Adrenal gland (tissue), 9 donors: ENCODE measurements at regions not wholly inside any gene's neighbourhood (a gene's known extent, or its start where the extent isn't known, plus 50 kb on each side); places are given as distances from the start of the nearest gene placed in this dataset.

Experiments
- DNase-seq, 7 donors: peaks; one replicate each; pipeline ENCODE4 v3.0.0-alpha.2; 2019 to 2020
- H3K27ac ChIP-seq, 5 donors: fragments of 200-600 bp; sonication (generic) in 4 of 5; 1 replicate in 3 of 5; 2 replicates in 2 of 5; pipeline versions ENCODE4 v1.5.1 to v1.8.0; 2016 to 2020; ENCODE audit warnings: mild to moderate bottlenecking in 1 of 5
- H3K27me3 ChIP-seq: fragments of 200-600 bp; 2 replicates; pipeline ENCODE4 v1.8.0; 2021
- H3K36me3 ChIP-seq, 2 donors: fragments of 200-600 bp; replicated peaks in 1 of 2; 1 replicate in 1 of 2; 2 replicates in 1 of 2; pipeline versions ENCODE4 v1.5.1 to v1.8.0; 2018 to 2022
- H3K4me1 ChIP-seq, 2 donors: fragments of 200-600 bp; replicated peaks in 1 of 2; 1 replicate in 1 of 2; 2 replicates in 1 of 2; pipeline versions ENCODE4 v1.5.1 to v1.8.0; 2018 to 2021
- H3K4me3 ChIP-seq, 4 donors: fragments of 200-600 bp; sonication (generic) in 3 of 4; one replicate each; pipeline ENCODE4 v1.5.1; 2016 to 2018
- H3K9me3 ChIP-seq, 3 donors: fragments of 200-600 bp; sonication (generic) in 1 of 3; replicated peaks in 1 of 3; 1 replicate in 2 of 3; 2 replicates in 1 of 3; pipeline versions ENCODE4 v1.5.1 to v1.8.0; 2016 to 2021
- POLR2A ChIP-seq, 2 donors: fragments of 450-650 bp; IDR thresholded peaks; one replicate each; pipeline ENCODE4 v1.6.1; 2017; ENCODE audit warnings: antibody characterized with exemption in 2 of 2, mild to moderate bottlenecking in 2 of 2, moderate library complexity in 1 of 2
- WGBS, 4 donors: extraction: QIAGEN DNeasy Blood & Tissue Kit in 2 of 4; methylation state at CpG; one replicate each; pipeline versions ENCODE4 v1.1.5 to v1.1.7; 2013 to 2017; 5-methylcytosine and 5-hydroxymethylcytosine counted together
- intact Hi-C, 2 donors: fragments of 100-400 bp; cut with DNase I; formaldehyde crosslinking; loops; one replicate each; pipeline versions ENCODE4 v1.14.1 to v1.15.0; 2022 to 2023
- TF ChIP-seq, protein P1 (sequence below), 6 experiments: fragments of 450-650 bp in 4 of 6; fragments of 200-600 bp in 2 of 6; sonication (generic) in 1 of 6; IDR thresholded peaks; 1 replicate in 5 of 6; 2 replicates in 1 of 6; pipeline versions ENCODE4 v1.5.1 to v1.8.0; 2016 to 2021; ENCODE audit warnings: antibody characterized with exemption in 6 of 6, mild to moderate bottlenecking in 2 of 6, moderate library complexity in 1 of 6
- donor health status: healthy with polysubstance abuse.
- donor health status: Bipolar disorder and iron deficiency.
- donor health status: DM: yes; HTN: yes; CAD: no.
- donor health status: DM: no; HTN: no; CAD: no.
- donor health status: DM: no; HTN: no; CAD: no.

- TF ChIP-seq, protein P1, sequence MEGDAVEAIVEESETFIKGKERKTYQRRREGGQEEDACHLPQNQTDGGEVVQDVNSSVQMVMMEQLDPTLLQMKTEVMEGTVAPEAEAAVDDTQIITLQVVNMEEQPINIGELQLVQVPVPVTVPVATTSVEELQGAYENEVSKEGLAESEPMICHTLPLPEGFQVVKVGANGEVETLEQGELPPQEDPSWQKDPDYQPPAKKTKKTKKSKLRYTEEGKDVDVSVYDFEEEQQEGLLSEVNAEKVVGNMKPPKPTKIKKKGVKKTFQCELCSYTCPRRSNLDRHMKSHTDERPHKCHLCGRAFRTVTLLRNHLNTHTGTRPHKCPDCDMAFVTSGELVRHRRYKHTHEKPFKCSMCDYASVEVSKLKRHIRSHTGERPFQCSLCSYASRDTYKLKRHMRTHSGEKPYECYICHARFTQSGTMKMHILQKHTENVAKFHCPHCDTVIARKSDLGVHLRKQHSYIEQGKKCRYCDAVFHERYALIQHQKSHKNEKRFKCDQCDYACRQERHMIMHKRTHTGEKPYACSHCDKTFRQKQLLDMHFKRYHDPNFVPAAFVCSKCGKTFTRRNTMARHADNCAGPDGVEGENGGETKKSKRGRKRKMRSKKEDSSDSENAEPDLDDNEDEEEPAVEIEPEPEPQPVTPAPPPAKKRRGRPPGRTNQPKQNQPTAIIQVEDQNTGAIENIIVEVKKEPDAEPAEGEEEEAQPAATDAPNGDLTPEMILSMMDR (IDR thresholded peaks at IDR 0.05): no peak
- TF ChIP-seq POLR2A (IDR thresholded peaks at IDR 0.05): no peak
- Histone ChIP-seq H3K4me3 (no peak overlapping the region), H3K27ac (no peak overlapping the region), H3K36me3 (no peaks in the 10 kb centered on the region), H3K9me3 (no peaks in the 10 kb centered on the region), H3K4me1 (no peaks in the 10 kb centered on the region), H3K27me3 (no peaks in the 10 kb centered on the region)
- WGBS, 4 donors: 46 to 66% (median 59%) methylated on average over 3 of the region's 3 CpGs
- intact Hi-C loops: no loop called here
- no peak for DNase-seq
These were observed 1512.0 kb upstream of the GOT2 start for GRCh38 chr16:60246086-60246485.

DNA sequence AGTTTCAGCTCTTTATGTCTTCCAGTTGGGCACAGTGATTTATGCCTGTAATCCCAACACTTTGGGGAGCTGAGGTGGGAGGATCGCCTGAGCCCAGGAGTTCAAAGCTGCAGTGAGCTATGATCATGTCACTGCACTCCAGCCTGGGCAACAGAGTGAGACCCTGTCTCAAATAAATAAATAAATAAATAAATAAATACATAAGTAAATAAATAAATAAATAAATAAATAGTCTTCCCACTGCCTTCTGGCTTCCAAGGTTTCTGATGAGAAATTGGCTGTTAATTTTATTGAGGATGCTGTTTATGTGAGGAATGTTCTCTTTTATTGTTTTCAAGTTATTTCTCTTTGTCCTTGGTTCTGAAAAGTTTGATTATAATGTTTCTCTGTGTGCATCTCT, 1507.6 kb upstream of the GOT2 start:
- WGBS, 4 donors: 72 to 92% (median 84%) methylated on average over 1 of the region's 1 CpG
- Histone ChIP-seq H3K27me3 (no peaks in the 10 kb centered on the region), H3K4me3 (no peak overlapping the region), H3K27ac (no peak overlapping the region), H3K36me3 (no peaks in the 10 kb centered on the region), H3K9me3 (no peaks in the 10 kb centered on the region), H3K4me1 (no peaks in the 10 kb centered on the region)
- intact Hi-C loops: no loop called here
- TF ChIP-seq, protein P1 (IDR thresholded peaks at IDR 0.05): no peak
- no peak for TF ChIP-seq POLR2A (IDR thresholded peaks at IDR 0.05)
- no peak for DNase-seq

DNA sequence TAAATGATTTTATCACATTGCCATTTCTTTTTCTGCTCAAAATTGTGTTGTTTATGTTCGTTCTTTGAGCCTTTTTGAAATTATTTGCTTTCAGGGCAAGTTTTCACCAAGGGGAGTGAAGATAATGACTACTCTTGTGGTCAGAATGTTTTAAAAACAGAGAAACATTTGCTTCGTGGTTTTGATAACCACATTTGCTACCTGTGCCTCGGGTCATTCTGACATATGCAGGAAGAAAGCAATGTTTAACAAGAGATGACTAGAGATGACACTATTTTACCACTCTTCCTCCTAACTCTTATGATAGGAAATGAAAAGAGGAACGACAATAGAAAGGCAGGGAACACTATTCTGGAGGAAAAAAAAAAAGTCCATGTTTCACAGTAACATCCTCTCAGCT, 1496.5 kb upstream of the GOT2 start:
- Histone ChIP-seq H3K36me3 (no peaks in the 10 kb centered on the region), H3K4me1 (no peaks in the 10 kb centered on the region), H3K27me3 (no peaks in the 10 kb centered on the region), H3K4me3 (no peak overlapping the region), H3K9me3 (no peaks in the 10 kb centered on the region), H3K27ac (no peak overlapping the region)
- 32 to 41% (median 35%) methylated on average over 4 of the region's 4 CpGs for WGBS, 4 donors
- DNase-seq: no peak
- TF ChIP-seq, protein P1 (IDR thresholded peaks at IDR 0.05): no peak
- no peak for TF ChIP-seq POLR2A (IDR thresholded peaks at IDR 0.05)
- intact Hi-C loops: no loop called here

- intact Hi-C loops: no loop called here
- TF ChIP-seq, protein P1 (IDR thresholded peaks at IDR 0.05): no peak
- no peak for TF ChIP-seq POLR2A (IDR thresholded peaks at IDR 0.05)
- no peak for DNase-seq
- Histone ChIP-seq H3K9me3 (no peaks in the 10 kb centered on the region), H3K4me3 (no peak overlapping the region), H3K36me3 (no peaks in the 10 kb centered on the region), H3K27ac (no peak overlapping the region), H3K27me3 (no peaks in the 10 kb centered on the region), H3K4me1 (no peaks in the 10 kb centered on the region)
- 52 to 60% (median 58%) methylated on average over 2 of the region's 2 CpGs for WGBS, 4 donors
These were observed 1491.4 kb upstream of the GOT2 start for GRCh38 chr16:60225541-60225940.
